ENCODE measurements at regions not wholly inside any gene's neighbourhood (a gene's known extent, or its start where the extent isn't known, plus 50 kb on each side); places are given as distances from the start of the nearest gene placed in this dataset.

DNA sequence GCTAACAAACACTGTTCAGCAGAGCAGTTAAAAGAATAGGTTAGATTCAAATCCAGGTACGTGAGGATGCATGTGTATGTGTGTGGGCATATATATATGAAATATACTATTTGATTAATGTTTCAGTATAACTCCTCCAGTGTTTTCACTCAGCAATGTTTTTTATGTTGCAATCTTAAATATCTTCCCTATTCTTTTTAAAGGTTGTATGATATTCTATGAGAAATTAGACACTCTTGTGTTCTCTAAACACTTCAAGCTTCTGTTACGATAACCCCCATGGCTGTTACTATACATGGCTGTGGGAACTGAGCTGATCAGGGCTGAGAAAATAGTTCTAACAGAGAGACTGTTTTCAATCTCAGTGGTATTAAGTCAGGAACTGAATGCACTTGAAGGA is 421.0 kb downstream of the CBLN4 start:
- TF ChIP-seq, protein P1, sequence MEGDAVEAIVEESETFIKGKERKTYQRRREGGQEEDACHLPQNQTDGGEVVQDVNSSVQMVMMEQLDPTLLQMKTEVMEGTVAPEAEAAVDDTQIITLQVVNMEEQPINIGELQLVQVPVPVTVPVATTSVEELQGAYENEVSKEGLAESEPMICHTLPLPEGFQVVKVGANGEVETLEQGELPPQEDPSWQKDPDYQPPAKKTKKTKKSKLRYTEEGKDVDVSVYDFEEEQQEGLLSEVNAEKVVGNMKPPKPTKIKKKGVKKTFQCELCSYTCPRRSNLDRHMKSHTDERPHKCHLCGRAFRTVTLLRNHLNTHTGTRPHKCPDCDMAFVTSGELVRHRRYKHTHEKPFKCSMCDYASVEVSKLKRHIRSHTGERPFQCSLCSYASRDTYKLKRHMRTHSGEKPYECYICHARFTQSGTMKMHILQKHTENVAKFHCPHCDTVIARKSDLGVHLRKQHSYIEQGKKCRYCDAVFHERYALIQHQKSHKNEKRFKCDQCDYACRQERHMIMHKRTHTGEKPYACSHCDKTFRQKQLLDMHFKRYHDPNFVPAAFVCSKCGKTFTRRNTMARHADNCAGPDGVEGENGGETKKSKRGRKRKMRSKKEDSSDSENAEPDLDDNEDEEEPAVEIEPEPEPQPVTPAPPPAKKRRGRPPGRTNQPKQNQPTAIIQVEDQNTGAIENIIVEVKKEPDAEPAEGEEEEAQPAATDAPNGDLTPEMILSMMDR (conservative IDR thresholded peaks at IDR 0.05; ENCODE audit: low read depth), result no peak
- H3K27ac ChIP-seq, result no peak overlapping the region
- POLR2A ChIA-PET (ENCODE audit: low non-redundant PET), result no interaction called here
- CTCF ChIA-PET, result interaction anchor here (0.6 kb wide), 1 partner anchor 907 kb away, joined by 3 read pairs; no protein-coding TSS in a partner anchor
- DNase-seq (ENCODE audit: low spot score), result no peak

DNA sequence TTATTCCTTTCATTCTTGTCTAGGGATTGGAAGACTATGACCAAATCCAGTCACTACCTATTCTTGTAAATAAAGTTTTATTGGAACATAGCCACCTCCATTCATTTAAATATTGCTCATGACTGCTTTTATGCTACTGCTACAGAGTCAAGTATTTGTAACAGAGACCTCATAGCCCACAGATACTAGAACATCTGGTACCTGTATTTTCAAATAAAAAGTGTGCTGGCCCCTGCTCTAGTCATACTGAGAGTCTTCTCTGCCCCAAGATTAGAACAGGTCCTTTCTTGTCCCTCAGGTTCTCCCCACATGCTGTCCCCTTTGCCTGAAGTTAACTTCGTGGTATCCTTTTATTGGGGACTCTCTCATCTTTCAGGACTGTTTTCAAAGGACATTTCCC is 422.3 kb downstream of the CBLN4 start:
- CTCF ChIA-PET, result no interaction called here
- POLR2A ChIA-PET (ENCODE audit: low non-redundant PET), result no interaction called here

DNA sequence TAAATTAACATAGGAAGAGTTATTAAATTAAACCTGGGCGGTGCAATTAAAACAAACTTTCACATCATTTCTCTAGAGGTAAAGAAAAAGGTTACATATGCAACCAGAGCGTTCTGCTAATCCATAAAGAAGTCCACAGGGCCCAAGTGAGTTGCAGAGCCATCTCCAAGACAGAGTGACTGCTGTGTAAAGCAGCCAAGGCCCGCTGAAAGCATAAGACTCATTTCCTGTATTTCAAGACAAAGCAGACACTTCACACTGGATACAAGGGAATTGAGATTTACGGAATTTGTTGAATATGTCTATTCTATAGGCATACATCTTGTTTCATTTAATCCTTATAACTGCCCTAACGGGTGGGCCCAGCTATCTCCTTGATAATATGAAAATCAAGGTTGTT is 422.8 kb downstream of the CBLN4 start:
- TF ChIP-seq, protein P1 (conservative IDR thresholded peaks at IDR 0.05; ENCODE audit: low read depth), result no peak
- CTCF ChIA-PET, result no interaction called here
- POLR2A ChIA-PET (ENCODE audit: low non-redundant PET), result no interaction called here
- no peak for DNase-seq (ENCODE audit: low spot score)
- H3K27ac ChIP-seq, result no peak overlapping the region

More for the DNA sequence above, 422.3 kb downstream of the CBLN4 start:
- TF ChIP-seq, protein P1 (conservative IDR thresholded peaks at IDR 0.05; ENCODE audit: low read depth), result no peak
- DNase-seq (ENCODE audit: low spot score), result no peak
- no peak overlapping the region for H3K27ac ChIP-seq

DNA sequence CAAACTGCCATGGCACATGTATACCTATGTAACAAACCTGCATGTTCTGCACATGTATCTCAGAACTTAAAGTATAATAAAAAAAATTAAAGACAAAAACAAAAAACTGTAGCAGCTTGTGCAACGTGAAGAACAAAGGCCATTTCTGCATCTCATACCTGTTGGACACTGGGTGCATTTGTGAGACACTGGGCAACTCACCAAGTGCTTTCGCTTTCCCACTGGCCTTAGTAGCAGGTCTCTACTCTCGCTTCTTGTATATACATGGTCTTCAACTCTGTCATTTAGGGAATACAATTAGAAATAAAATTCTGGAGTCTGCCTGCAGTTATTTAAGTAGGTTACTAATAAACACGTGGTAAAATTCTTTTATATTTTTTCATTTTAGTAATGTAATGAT is 423.8 kb downstream of the CBLN4 start:
- ChIA-PET POLR2A (ENCODE audit: low non-redundant PET) (no interaction called here), CTCF (interaction anchor here (1.0 kb wide), 1 partner anchor 600 kb away, joined by 4 read pairs; no protein-coding TSS in a partner anchor)
- DNase-seq (ENCODE audit: low spot score), result no peak
- TF ChIP-seq, protein P1 (conservative IDR thresholded peaks at IDR 0.05; ENCODE audit: low read depth), result no peak
- H3K27ac ChIP-seq, result no peak overlapping the region

DNA sequence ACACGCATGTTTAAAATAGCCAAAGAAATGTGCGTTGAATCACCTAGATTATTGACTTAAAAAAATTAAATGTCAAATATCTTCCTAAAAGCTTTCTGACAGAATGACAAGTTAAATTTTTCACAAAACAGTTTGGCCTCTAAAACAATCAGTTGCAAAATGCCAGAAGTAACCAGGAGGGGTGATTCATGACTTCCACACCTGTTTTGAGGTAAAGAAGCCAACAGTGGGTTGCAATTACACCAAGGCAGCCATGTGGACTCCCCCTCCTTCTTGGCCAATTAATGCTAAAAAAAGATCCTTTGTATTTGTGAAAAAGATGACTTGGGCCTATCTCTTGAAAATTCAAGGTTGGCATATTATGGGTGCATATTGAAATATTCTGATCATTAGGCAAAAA is 424.8 kb downstream of the CBLN4 start:
- no peak overlapping the region for H3K27ac ChIP-seq

DNA sequence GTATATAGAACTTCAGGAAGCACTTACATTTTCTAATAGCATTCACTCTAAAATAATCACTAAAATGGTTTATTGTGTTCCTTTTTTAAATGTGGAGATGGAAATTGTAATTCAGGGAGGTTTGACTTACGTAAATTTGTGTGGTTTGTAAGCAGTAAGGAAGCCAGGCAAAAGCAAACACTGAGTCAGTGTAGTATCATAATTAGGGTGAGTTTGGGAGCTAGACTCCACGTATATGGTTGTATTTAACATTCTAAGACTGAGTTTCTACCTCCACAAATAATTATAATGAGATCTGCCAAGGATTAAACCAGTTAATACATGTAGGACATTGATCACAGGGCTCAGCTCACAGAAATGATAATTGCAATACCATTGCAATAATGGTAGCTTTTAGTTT is 425.5 kb downstream of the CBLN4 start:
- TF ChIP-seq, protein P1 (conservative IDR thresholded peaks at IDR 0.05; ENCODE audit: low read depth), result no peak
- DNase-seq (ENCODE audit: low spot score), result peak; percentile 48
- ChIA-PET POLR2A (ENCODE audit: low non-redundant PET) (no interaction called here), CTCF (interaction anchor here (0.6 to 0.7 kb wide), 2 partner anchors 8 to 197 kb away, joined by 3 to 4 read pairs; no protein-coding TSS in a partner anchor)
- H3K27ac ChIP-seq, result no peak overlapping the region

More for the DNA sequence above, 424.8 kb downstream of the CBLN4 start:
- peak; percentile 34 for DNase-seq (ENCODE audit: low spot score)
- TF ChIP-seq, protein P1 (conservative IDR thresholded peaks at IDR 0.05; ENCODE audit: low read depth), result no peak
- POLR2A ChIA-PET (ENCODE audit: low non-redundant PET), result no interaction called here
- CTCF ChIA-PET, result interaction anchor here (1.0 kb wide), 1 partner anchor 601 kb away, joined by 4 read pairs; no protein-coding TSS in a partner anchor

All from RWPE1 (cell line).